ENCODE measurements at regions not wholly inside any gene's neighbourhood (a gene's known extent, or its start where the extent isn't known, plus 50 kb on each side); places are given as distances from the start of the nearest gene placed in this dataset.

GRCh38 chr17:72504783-72505182 lies 384.0 kb downstream of the SOX9 start:
- Histone ChIP-seq H3K27ac (ENCODE audit: insufficient read depth, low read length) (no peak overlapping the region), H4K20me1 (ENCODE audit: control insufficient read depth, extremely low read depth, insufficient read depth, low read length) (no peaks in the 10 kb centered on the region), H3K79me2 (ENCODE audit: control insufficient read depth, insufficient read depth, low read length) (no peaks in the 10 kb centered on the region), H2AFZ (ENCODE audit: low read length) (no peak overlapping the region), H3K4me3 (replicated peaks in 1 of 4; ENCODE audit: control extremely low read depth in 1 of 4, insufficient read depth in 1 of 4, low read depth in 3 of 4, low read length in 4 of 4) (no peak overlapping the region), H3K4me2 (ENCODE audit: extremely low read depth, insufficient read depth, low read length) (no peak overlapping the region), H3K27me3 (ENCODE audit: control insufficient read depth, insufficient read depth, low read length) (no peaks in the 10 kb centered on the region), H3K36me3 (ENCODE audit: control insufficient read depth, insufficient read depth, low read length) (no peaks in the 10 kb centered on the region), H3K9ac (ENCODE audit: insufficient read depth, low read length) (no peak overlapping the region), H3K4me1 (ENCODE audit: control insufficient read depth, extremely low read depth, insufficient read depth, low read length) (peaks cover 4% of the 10 kb centered on the region), H3K9me3 (ENCODE audit: control insufficient read depth, insufficient read depth, low read depth, low read length) (no peaks in the 10 kb centered on the region)
- TF ChIP-seq CTCF (conservative IDR thresholded peaks at IDR 0.05 in 1 of 2, IDR thresholded peaks at IDR 0.05 in 1 of 2; ENCODE audit: low read depth in 1 of 2, low read length in 2 of 2) (no peak), EZH2 (IDR thresholded peaks at IDR 0.05; ENCODE audit: low read length, missing control alignments) (no peak)
- no peak for DNase-seq (ENCODE audit: low read depth in 2 of 2)

DNA sequence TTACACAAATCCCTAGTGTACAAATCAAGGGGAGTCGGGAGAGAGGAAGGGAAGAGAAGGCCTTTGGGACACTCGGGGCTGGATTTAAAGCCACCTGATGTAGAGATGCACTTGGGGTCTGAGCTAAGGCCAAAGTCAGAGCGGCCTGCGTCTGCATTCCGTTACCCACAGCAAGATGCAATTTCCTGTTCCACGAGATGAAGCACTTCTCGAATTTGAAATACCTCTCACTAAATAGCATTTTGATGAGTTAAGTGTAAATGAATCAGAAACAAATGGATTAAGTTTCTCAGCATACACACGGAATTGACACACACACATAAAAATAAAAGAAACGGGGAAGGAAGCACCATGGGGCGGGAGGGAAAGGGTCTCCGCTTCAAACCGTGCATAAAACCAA lies 386.0 kb downstream of the SOX9 start:
- peak in 1 of 2 donors; percentile 85 for DNase-seq (ENCODE audit: low read depth in 2 of 2)
- Histone ChIP-seq H3K4me2 (ENCODE audit: extremely low read depth, insufficient read depth, low read length) (no peak overlapping the region), H4K20me1 (ENCODE audit: control insufficient read depth, extremely low read depth, insufficient read depth, low read length) (no peaks in the 10 kb centered on the region), H3K27ac (ENCODE audit: insufficient read depth, low read length) (no peak overlapping the region), H3K4me1 (ENCODE audit: control insufficient read depth, extremely low read depth, insufficient read depth, low read length) (peaks cover 4% of the 10 kb centered on the region), H3K36me3 (ENCODE audit: control insufficient read depth, insufficient read depth, low read length) (no peaks in the 10 kb centered on the region), H3K4me3 (replicated peaks in 1 of 4; ENCODE audit: control extremely low read depth in 1 of 4, insufficient read depth in 1 of 4, low read depth in 3 of 4, low read length in 4 of 4) (no peak overlapping the region), H3K9ac (ENCODE audit: insufficient read depth, low read length) (no peak overlapping the region), H2AFZ (ENCODE audit: low read length) (no peak overlapping the region), H3K9me3 (ENCODE audit: control insufficient read depth, insufficient read depth, low read depth, low read length) (no peaks in the 10 kb centered on the region), H3K79me2 (ENCODE audit: control insufficient read depth, insufficient read depth, low read length) (no peaks in the 10 kb centered on the region), H3K27me3 (ENCODE audit: control insufficient read depth, insufficient read depth, low read length) (no peaks in the 10 kb centered on the region)
- TF ChIP-seq CTCF (conservative IDR thresholded peaks at IDR 0.05 in 1 of 2, IDR thresholded peaks at IDR 0.05 in 1 of 2; ENCODE audit: low read depth in 1 of 2, low read length in 2 of 2), result no peak
- TF ChIP-seq EZH2 (IDR thresholded peaks at IDR 0.05; ENCODE audit: low read length, missing control alignments), result no peak

DNA sequence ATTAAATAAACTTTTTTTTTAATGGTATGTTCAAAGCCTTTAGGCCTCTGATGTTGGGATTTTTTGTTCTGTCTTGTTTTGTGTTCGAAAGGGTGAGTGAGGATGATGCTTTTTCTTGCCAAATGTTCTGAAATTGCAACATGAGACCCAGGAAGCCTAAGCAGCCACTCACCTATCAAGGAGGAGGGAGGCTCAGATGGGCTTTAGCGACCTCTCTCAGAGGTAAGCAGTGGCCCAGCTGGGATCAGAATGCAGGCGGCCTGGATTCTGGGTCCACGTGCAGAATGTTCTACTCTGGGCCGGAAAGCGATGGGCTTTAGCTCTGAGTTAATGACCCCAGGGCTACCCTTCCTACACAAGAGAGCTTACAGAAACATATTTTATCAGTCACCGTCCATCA lies 386.6 kb downstream of the SOX9 start:
- Histone ChIP-seq H4K20me1 (ENCODE audit: control insufficient read depth, extremely low read depth, insufficient read depth, low read length) (no peaks in the 10 kb centered on the region), H3K27me3 (ENCODE audit: control insufficient read depth, insufficient read depth, low read length) (no peaks in the 10 kb centered on the region), H3K4me3 (replicated peaks in 1 of 4; ENCODE audit: control extremely low read depth in 1 of 4, insufficient read depth in 1 of 4, low read depth in 3 of 4, low read length in 4 of 4) (no peak overlapping the region), H3K27ac (ENCODE audit: insufficient read depth, low read length) (no peak overlapping the region), H2AFZ (ENCODE audit: low read length) (no peak overlapping the region), H3K4me1 (ENCODE audit: control insufficient read depth, extremely low read depth, insufficient read depth, low read length) (peaks cover 2% of the 10 kb centered on the region), H3K9ac (ENCODE audit: insufficient read depth, low read length) (no peak overlapping the region), H3K9me3 (ENCODE audit: control insufficient read depth, insufficient read depth, low read depth, low read length) (no peaks in the 10 kb centered on the region), H3K79me2 (ENCODE audit: control insufficient read depth, insufficient read depth, low read length) (no peaks in the 10 kb centered on the region), H3K36me3 (ENCODE audit: control insufficient read depth, insufficient read depth, low read length) (no peaks in the 10 kb centered on the region), H3K4me2 (ENCODE audit: extremely low read depth, insufficient read depth, low read length) (no peak overlapping the region)
- TF ChIP-seq EZH2 (IDR thresholded peaks at IDR 0.05; ENCODE audit: low read length, missing control alignments), result no peak
- no peak for TF ChIP-seq CTCF (conservative IDR thresholded peaks at IDR 0.05 in 1 of 2, IDR thresholded peaks at IDR 0.05 in 1 of 2; ENCODE audit: low read depth in 1 of 2, low read length in 2 of 2)
- no peak for DNase-seq (ENCODE audit: low read depth in 2 of 2)

Measured in fibroblast of lung (primary cell).